Upper lobe of right lung (tissue), 1 donor: ENCODE measurements at regions not wholly inside any gene's neighbourhood (a gene's known extent, or its start where the extent isn't known, plus 50 kb on each side); places are given as distances from the start of the nearest gene placed in this dataset.

ENCODE experiments used
- ATAC-seq: fragments of 200-7000 bp; cut with Tn5 transposase; one replicate; pipeline ENCODE4 v1.9.1; 2020; ENCODE audit warnings: mild to moderate bottlenecking, moderate library complexity
- DNase-seq: peaks from one replicate; pipeline ENCODE4 v3.0.0-alpha.2; 2020
- H3K27ac ChIP-seq: fragments of 200-600 bp; one replicate; pipeline ENCODE4 v1.8.0; 2022
- H3K27me3 ChIP-seq: fragments of 200-600 bp; one replicate; pipeline ENCODE4 v1.8.0; 2022; ENCODE audit warnings: mild to moderate bottlenecking
- H3K36me3 ChIP-seq: fragments of 200-600 bp; one replicate; pipeline ENCODE4 v1.8.0; 2022
- H3K4me1 ChIP-seq: fragments of 200-600 bp; one replicate; pipeline ENCODE4 v1.8.0; 2022
- H3K4me3 ChIP-seq: fragments of 200-600 bp; one replicate; pipeline ENCODE4 v1.8.0; 2022; ENCODE audit warnings: mild to moderate bottlenecking
- H3K9me3 ChIP-seq: fragments of 200-600 bp; one replicate; pipeline ENCODE4 v1.8.0; 2022
- CTCF ChIP-seq: fragments of 200-600 bp; IDR thresholded peaks from one replicate; pipeline ENCODE4 v1.8.0; 2022; ENCODE audit warnings: antibody characterized with exemption
- intact Hi-C: fragments of 100-400 bp; cut with DNase I; formaldehyde crosslinking; loops from one replicate; pipeline ENCODE4 v1.11.0; 2022
- donor health status: DM: no; HTN: yes; CAD: no; lungs with severe emphysema.

- DNase-seq = no peak
- Histone ChIP-seq H3K27me3 (no peaks in the 10 kb centered on the region), H3K4me3 (no peak overlapping the region), H3K4me1 (no peaks in the 10 kb centered on the region), H3K36me3 (no peaks in the 10 kb centered on the region), H3K27ac (no peak overlapping the region), H3K9me3 (no peaks in the 10 kb centered on the region)
- TF ChIP-seq CTCF = no peak
- no peak for ATAC-seq
- intact Hi-C loops = no loop called here
Observed at GRCh38 chr6:14425805-14426204, 308.2 kb downstream of the CD83 start.

- DNase-seq (no peak), ATAC-seq (no peak)
- no peaks in the 10 kb centered on the region for H3K27me3 ChIP-seq
- H3K27ac ChIP-seq = no peak overlapping the region
- no peaks in the 10 kb centered on the region for H3K4me1 ChIP-seq
- intact Hi-C loops = no loop called here
- no peak overlapping the region for H3K4me3 ChIP-seq
- no peaks in the 10 kb centered on the region for H3K9me3 ChIP-seq
- H3K36me3 ChIP-seq = no peaks in the 10 kb centered on the region
- TF ChIP-seq CTCF = no peak
Observed at GRCh38 chr6:14426281-14426680, 308.7 kb downstream of the CD83 start.

- Histone ChIP-seq H3K36me3 (no peaks in the 10 kb centered on the region), H3K27ac (no peak overlapping the region), H3K4me3 (no peak overlapping the region), H3K27me3 (no peaks in the 10 kb centered on the region), H3K9me3 (no peaks in the 10 kb centered on the region), H3K4me1 (no peaks in the 10 kb centered on the region)
- no peak for TF ChIP-seq CTCF
- intact Hi-C loops = no loop called here
- DNase-seq = no peak
- ATAC-seq = no peak
Observed at GRCh38 chr6:14428269-14428668, 310.7 kb downstream of the CD83 start.

- H3K9me3 ChIP-seq = no peaks in the 10 kb centered on the region
- no peak for ATAC-seq
- TF ChIP-seq CTCF = no peak
- no peaks in the 10 kb centered on the region for H3K36me3 ChIP-seq
- intact Hi-C loops = no loop called here
- H3K27ac ChIP-seq = no peak overlapping the region
- no peaks in the 10 kb centered on the region for H3K4me1 ChIP-seq
- no peak for DNase-seq
- no peaks in the 10 kb centered on the region for H3K27me3 ChIP-seq
- no peak overlapping the region for H3K4me3 ChIP-seq
Observed at GRCh38 chr6:14429396-14429795, 311.8 kb downstream of the CD83 start.

GRCh38 chr6:14430218-14430617 is 312.6 kb downstream of the CD83 start:
- Histone ChIP-seq H3K4me3 (no peak overlapping the region), H3K36me3 (no peaks in the 10 kb centered on the region), H3K9me3 (no peaks in the 10 kb centered on the region), H3K27me3 (no peaks in the 10 kb centered on the region), H3K27ac (no peak overlapping the region), H3K4me1 (no peaks in the 10 kb centered on the region)
- ATAC-seq (no peak), DNase-seq (no peak)
- intact Hi-C loops = no loop called here
- no peak for TF ChIP-seq CTCF
